ENCODE measurements at regions not wholly inside any gene's neighbourhood (a gene's known extent, or its start where the extent isn't known, plus 50 kb on each side); places are given as distances from the start of the nearest gene placed in this dataset.

- H3K27ac ChIP-seq = no peak overlapping the region
- peak; percentile 35 for TF ChIP-seq CTCF (IDR thresholded peaks at IDR 0.05; ENCODE audit: low read depth, low read length, missing control alignments)
- in situ Hi-C loops (cut with HindIII; ENCODE audit: low pct_ligation_motif_present, low sequenced_read_pairs) = no loop called here
- H3K36me3 ChIP-seq (replicated peaks) = no peaks in the 10 kb centered on the region
- no peaks in the 10 kb centered on the region for H3K27me3 ChIP-seq (replicated peaks)
- peak; percentile 0 for DNase-seq
- no peak overlapping the region for H3K4me3 ChIP-seq (ENCODE audit: low read depth, low read length)
These were observed 1146.2 kb upstream of the SPRY2 start for GRCh38 chr13:81487151-81487550.

DNA sequence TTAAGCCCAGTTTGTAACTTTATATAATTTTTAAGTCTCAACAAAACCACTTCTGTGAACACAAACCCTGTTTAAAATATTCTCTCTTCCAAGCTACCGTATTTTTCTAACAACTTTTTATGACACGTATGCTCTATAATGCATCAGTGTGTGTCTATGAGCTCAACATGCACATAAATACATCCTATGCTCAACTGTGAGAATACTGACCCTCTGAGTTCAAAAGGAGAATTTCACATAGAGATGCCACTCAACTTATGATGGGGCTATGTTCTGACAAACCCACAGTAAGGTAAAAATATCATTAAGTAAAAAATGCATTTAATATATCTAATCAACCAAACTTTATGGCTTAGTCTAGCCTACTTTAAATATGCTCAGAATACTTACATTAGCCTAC lies 1139.7 kb upstream of the SPRY2 start:
- DNase-seq = no peak
- in situ Hi-C loops (cut with HindIII; ENCODE audit: low pct_ligation_motif_present, low sequenced_read_pairs) = no loop called here
- no peaks in the 10 kb centered on the region for H3K36me3 ChIP-seq (replicated peaks)
- H3K27me3 ChIP-seq (replicated peaks) = no peaks in the 10 kb centered on the region
- TF ChIP-seq CTCF (IDR thresholded peaks at IDR 0.05; ENCODE audit: low read depth, low read length, missing control alignments) = no peak
- H3K27ac ChIP-seq = no peak overlapping the region
- H3K4me3 ChIP-seq (ENCODE audit: low read depth, low read length) = no peak overlapping the region

GRCh38 chr13:81473366-81473899 lies 1132.5 kb upstream of the SPRY2 start:
- in situ Hi-C loops (cut with HindIII; ENCODE audit: low pct_ligation_motif_present, low sequenced_read_pairs) = no loop called here
- Histone ChIP-seq H3K27me3 (replicated peaks) (no peaks in the 10 kb centered on the region), H3K27ac (no peak overlapping the region), H3K36me3 (replicated peaks) (no peaks in the 10 kb centered on the region), H3K4me3 (ENCODE audit: low read depth, low read length) (no peak overlapping the region)
- no peak for DNase-seq
- TF ChIP-seq CTCF (IDR thresholded peaks at IDR 0.05; ENCODE audit: low read depth, low read length, missing control alignments) = no peak

- Histone ChIP-seq H3K36me3 (replicated peaks) (no peaks in the 10 kb centered on the region), H3K27me3 (replicated peaks) (no peaks in the 10 kb centered on the region), H3K4me3 (ENCODE audit: low read depth, low read length) (no peak overlapping the region), H3K27ac (no peak overlapping the region)
- in situ Hi-C loops (cut with HindIII; ENCODE audit: low pct_ligation_motif_present, low sequenced_read_pairs) = no loop called here
- no peak for DNase-seq
- TF ChIP-seq CTCF (IDR thresholded peaks at IDR 0.05; ENCODE audit: low read depth, low read length, missing control alignments) = no peak
These were observed 1117.2 kb upstream of the SPRY2 start for GRCh38 chr13:81458170-81458569.

DNA sequence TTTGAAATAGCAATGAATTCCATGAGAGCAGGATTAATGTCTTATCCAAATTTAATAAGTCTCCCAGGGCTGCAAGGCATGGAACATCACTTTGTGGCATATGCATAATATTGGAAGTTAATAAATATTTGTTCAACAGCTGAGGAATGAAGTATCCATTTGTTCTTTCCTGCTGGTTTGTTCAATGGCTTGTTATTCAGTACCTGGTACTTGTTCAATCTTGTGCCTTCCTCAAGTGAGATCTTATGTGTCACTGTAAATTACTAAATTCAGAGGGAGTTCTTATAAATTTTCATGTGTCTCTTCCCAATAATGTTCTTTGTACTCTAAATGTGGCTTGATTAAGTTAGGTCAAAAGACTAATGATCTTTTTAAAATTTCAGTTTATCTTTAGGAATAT lies 1105.5 kb upstream of the SPRY2 start:
- in situ Hi-C loops (cut with HindIII; ENCODE audit: low pct_ligation_motif_present, low sequenced_read_pairs) = no loop called here

More for the DNA sequence above, 1105.5 kb upstream of the SPRY2 start:
- Histone ChIP-seq H3K36me3 (replicated peaks) (no peaks in the 10 kb centered on the region), H3K27ac (no peak overlapping the region), H3K27me3 (replicated peaks) (no peaks in the 10 kb centered on the region), H3K4me3 (ENCODE audit: low read depth, low read length) (no peak overlapping the region)
- no peak for DNase-seq
- no peak for TF ChIP-seq CTCF (IDR thresholded peaks at IDR 0.05; ENCODE audit: low read depth, low read length, missing control alignments)
